Occipital lobe (tissue), 1 donor: ENCODE measurements at regions not wholly inside any gene's neighbourhood (a gene's known extent, or its start where the extent isn't known, plus 50 kb on each side); places are given as distances from the start of the nearest gene placed in this dataset.

Experiments
- DNase-seq: peaks from one replicate; lab custom pipeline; 2025; lab: John Stamatoyannopoulos, UW

DNA sequence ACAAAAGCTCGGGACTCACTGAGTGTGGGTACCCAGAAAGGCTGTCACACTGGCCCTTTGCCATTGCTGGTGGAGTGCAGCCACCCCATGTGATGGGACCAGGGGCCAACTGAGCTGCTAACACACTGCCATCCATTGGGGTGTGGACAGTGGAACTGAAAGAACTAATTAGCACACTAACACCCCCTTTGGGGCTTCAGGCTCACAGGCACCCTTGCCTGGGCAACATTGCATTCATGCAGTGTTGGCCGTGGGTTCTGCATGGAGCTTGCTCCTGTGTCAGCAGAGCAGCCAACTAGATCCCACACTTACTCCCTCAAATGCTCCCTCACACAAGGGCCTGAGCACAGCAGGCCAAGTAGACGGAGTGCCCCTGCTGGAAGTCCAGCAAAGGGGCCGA is 476.0 kb upstream of the ASIC2 start:
- no peak for DNase-seq

DNA sequence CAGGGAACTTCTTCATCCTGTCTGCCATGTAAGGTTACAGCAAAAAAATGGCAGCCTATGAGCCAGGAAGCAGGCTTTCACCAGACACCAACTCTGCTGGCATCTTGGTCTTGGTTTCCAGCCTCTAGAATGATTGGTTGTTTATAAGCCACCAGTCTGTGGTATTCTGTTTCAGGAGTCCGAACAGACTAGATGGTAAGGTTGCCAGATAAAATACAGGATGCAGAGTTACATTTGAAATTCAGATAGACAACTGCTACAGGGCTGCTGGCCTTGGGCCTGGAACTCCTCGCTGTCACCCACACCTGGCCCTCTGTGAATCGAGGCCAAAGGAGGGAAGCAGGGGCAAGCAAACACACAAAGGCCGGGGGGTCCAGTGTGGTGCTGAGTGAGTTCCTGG is 478.8 kb upstream of the CCL2 start:
- DNase-seq, result no peak

DNA sequence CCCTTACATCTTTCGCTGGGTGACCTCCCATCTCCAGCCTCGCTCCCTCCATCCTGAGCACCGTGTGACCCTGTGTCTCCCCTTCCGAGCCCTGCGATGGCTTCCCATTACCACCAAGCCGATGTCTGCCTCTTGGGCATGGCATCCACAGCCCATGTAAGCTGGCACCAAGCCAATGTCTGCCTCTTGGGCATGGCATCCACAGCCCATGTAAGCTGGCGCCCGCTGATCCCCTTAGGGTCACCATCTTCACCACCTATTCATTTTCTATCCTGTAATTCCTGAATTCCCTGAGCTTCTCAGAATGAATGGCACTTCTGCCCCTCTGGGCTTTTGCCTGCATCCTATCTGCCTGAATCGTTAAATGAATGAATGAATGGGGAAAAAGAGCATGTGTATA is 478.2 kb upstream of the CCL2 start:
- DNase-seq, result no peak

DNA sequence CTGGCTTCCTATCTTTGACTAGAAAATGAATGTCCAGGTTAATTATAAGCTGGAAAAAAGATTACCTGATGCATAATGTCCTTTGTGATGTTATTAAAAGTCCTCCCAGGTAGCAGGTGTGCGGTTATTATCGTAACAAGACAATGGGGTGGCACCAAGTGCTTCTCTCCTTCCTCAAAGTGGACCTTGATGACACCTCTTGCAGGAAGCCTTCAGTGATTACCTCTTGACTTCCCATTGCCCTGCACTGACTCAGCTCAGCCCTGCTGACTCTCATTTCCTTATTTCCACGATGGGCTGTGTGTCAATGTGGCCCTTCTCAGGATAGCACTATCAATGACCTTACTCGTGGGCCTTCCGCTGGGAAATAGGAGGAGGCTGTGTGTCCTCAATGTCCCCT is 477.4 kb upstream of the CCL2 start:
- DNase-seq, result no peak

DNA sequence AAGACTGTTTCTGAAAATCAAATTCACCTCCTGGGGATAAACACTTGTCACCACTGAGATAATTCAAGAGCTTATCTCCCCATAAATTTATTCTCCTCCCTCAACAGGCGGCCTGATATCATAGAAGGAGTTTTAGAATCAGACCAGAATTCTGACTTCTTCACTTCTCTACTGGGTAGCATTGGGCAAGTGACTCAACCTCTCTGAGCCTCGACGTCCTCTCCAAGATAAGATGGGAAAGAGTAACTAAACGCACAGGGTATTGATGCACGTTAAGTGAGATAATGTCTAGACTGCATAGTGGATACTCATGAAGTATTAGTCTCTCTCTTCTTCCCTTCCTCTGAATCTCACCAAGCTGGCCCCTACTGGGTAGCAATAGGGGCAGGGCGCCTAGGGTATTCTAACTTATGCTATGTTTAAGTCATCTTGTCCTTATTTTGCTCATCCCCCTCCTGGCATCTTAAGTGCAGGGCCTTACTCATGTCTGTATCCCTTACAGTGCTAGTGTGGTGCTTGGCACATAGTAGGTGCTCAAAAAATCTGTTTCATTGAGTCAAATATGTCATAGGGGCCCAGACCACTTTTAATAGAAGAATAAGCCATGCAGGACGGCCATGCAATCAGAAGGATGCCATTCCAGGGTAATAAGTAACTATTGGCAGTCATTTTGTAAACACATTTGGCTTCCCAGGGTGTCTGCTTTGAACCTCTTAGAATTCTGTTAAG is 476.4 kb upstream of the CCL2 start:
- no peak for DNase-seq

DNA sequence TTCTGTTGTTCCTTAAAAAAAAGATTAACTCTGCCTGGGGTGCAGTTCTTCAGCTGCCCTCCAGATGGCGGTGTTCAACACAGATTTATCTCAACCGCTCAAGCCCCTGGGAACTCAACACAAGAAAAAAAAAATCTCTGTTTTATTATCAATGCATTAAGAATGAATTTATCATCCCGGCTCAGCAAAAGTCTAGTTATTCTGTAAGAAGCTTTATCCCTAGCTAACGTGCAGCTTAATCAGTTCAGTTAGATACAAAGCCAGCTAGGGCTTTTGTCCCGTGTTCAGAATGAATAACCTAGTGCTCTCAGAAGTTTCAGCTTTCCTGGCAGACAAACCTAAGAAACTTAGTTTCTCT is 475.9 kb upstream of the CCL2 start:
- no peak for DNase-seq

DNA sequence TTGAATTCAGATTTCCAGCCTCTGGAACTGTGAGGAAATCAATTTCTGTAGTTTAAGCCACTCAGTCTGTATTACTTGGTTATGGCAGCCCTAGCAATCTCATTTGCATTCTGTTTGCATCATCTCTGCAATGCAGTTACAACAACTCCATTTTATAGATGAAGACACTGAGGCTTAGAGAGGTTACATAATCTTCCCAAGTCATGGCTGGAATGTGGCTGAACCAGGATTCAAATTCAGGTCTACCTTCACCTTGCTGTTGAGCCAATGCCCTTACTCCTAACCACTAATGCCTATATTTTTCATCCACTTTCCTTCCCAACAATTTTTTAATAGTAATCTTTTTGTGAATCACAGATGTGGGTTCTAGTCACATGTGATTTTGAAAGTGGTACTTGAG is 469.8 kb upstream of the CCL2 start:
- DNase-seq, result no peak

DNA sequence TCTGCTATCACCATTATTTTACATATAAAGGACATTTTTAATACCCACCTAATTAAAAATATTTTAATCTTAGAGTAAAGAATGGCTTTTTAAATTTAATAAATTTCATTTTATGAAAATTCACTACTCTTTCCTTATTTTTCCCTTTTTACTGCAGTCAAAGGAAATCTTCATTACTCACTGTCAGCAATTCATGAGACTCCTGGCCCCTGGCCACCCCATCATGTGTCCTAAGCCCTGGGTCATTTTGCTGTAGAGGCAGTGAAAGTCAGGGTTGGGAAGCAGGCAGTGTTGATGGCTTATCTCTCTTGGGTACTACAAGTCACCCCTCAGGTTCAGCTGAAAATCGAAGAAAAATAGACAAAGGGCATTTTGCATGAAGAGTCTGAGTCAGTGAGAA is 468.6 kb upstream of the CCL2 start:
- no peak for DNase-seq

DNA sequence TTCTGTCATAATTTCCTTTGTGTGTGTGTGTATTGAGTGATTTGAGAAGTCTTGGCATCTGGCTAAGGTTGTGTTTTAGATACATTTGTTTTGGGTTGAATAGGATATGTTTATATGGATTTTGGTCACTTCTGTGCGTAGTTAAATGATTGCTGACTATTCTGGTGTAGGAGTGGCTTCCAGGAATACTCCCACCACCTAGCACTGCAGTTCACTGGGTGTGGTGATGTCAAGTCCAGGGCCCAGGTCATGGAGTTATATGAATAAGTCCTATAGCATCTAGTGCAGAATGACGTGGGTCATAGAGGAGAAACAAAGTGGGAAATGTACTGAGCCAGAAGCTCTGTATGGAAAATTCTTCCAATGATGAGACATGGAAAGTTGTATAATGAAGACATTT is 465.4 kb upstream of the CCL2 start:
- no peak for DNase-seq

DNA sequence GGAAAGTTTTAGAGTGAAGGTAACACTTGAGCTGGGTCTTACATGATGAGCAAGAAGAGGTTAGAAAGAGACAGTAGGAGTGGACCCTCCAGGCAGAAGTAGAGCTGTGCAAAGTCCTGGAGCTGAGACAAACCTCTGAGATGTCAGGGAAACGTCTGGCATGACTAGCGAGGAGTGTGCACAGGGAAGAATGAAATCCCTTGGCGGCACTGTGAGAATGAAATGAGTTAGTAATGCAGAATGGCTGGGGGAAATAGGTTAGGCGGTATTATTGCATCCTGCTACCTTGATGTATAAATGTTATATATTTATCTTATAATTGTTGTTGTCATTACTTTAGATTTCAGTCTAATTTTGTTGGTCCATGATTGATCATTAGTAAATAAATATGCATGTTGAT is 457.9 kb upstream of the CCL2 start:
- DNase-seq, result no peak

DNA sequence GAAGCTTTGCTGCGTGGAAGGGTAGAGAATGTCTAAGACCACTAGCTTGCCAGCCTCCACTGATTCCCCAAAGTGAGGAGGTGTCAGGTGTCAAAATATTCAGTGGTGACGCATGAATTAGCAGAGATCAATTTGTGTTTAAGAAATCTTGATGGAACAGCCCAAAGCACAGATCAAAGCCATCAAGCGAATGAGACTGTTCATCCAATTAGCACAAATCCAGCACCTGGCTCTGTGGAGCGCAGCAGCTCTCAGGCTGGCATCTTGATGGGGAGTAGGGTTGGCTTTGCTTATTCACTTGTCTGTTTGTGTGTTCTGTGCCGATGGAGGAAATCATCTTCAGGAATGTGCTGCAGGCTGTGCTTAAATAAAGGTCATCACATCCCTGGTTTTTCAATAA is 456.8 kb upstream of the CCL2 start:
- DNase-seq, result no peak

DNA sequence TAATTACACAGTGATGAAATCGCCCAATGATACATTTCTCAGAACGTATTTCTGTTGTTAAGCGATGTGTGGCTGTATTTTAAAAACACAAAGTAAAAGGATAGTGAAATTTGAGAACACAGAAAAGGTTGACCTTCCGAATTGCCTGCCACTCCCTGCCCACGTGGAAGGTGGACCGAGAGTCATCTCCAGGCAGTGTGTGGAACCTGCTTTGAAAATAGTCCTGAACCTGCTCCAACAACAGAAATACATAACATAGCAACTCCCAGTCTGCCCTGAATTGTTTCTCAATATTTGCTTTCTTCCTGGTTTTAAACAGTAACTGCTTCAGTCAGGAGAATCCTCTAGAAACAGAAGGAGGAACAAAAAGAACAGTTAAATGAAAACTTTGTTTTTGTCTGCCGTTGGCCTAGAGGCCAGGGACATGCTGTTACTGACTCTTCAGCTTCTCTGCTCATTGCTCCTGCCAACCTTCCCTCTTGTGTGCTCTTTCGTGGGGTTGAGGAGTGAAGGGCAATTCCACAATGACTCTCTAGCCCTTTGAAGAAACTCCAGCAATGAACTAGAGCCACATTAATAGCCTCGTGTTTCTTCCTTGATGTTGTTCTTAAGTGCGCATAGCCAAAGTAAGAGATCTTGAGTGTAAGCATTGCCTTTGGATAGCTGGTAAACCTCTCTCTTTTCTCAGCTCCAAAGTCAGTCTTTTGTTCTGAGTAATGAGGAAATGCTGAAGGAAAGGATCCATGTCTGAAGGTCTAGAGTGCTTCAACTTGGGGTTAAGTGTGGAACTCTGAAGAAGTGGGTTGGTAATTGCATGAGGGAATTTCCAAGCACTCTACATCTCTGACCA is 452.5 kb upstream of the CCL2 start:
- DNase-seq, result no peak

DNA sequence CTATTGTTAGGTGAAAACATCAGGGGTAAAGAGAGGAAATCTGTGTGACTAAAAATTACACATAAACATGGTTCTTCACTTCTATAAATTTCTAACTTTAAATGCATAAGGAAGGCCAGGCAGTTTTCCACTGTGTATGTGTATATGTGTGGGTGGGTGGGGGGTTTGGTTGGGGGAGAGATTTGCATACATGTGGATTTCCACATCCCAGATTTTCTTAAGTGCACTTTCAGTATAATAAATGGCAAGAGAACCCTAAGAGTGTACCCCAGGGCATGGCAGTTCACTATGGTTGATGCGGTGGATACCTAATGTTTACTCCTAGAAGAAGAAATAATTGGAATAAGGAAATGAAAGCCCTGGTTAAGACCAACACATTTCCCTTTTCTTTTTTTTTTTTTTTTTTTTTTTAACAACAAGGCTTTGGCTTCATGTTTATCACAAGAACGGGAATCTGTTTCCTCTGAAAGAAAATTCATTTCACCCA is 451.8 kb upstream of the CCL2 start:
- no peak for DNase-seq

DNA sequence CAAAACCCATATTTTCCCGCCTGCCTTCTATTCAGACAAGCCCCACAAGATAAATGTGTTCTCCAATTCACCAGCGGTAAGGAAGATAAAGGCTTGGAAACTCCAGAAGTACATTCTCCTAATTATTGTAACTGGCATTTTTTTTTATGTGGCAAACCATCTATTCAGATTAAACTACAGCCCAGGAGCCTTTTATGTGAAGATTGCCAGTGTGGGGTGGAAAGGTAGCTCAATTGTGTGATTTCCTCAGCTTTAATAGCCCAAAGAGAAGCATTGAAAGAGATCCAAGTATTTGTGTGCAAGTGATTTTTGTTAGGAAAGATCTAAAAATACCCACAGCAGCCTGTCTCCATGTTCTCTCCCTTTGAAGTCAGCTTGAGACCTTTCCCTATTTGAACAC is 451.4 kb upstream of the CCL2 start:
- no peak for DNase-seq

DNA sequence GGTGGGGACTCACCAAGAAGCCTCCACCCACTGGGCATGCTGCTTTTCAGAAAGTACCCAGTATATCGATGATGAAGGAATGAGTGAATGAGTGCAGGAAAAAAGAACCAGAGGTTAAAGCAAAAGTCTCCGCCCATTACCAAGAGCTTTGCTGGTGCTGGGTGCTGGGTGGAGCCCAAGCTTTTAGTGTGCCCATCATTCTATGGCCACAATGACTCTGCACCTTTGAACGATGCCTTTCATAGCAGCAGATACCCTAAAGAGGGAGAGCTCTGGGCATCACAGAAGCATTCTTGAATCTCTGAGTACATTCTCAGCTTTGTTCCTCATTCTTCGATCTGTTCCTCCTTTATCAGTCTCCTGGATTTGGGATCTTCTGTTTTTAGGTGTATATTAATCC is 450.7 kb upstream of the CCL2 start:
- DNase-seq, result no peak

DNA sequence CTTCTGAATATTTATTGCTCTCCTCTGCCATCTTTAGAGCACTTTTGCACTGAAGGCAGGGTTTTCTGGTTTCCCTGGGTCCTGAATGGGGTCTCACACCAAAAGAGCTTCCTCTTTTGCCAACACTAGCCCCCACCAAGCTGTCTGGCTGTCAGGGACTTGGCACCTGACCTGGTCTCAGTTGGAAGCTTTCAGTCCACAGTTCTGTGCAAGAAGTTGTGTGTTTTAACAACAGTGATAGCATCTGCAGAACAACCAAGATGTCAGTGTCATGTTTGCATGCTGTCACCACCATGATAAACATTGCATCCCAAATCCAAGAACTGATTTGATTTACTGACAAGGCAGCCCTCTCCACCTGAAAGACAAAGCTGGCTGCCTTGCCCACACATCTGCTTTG is 448.5 kb upstream of the CCL2 start:
- DNase-seq, result no peak

DNA sequence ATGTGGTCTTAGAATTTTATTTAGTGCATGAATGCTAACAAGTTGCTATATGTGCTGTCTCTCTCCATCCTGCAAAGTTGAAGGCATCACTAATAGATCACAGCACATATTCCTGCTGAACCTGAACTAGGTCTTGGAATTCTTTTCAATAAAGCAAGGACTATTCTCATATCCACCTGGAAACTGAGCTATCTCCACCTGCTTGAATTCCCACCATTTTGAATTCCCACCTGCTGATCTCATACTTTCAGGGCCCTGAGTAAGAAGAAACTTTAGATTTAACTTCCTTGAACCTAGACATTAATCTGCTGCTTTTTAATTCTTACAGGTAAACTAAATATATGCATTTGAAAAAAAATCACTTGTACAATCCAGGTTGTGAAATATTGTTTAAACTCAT is 445.3 kb upstream of the CCL2 start:
- no peak for DNase-seq

DNA sequence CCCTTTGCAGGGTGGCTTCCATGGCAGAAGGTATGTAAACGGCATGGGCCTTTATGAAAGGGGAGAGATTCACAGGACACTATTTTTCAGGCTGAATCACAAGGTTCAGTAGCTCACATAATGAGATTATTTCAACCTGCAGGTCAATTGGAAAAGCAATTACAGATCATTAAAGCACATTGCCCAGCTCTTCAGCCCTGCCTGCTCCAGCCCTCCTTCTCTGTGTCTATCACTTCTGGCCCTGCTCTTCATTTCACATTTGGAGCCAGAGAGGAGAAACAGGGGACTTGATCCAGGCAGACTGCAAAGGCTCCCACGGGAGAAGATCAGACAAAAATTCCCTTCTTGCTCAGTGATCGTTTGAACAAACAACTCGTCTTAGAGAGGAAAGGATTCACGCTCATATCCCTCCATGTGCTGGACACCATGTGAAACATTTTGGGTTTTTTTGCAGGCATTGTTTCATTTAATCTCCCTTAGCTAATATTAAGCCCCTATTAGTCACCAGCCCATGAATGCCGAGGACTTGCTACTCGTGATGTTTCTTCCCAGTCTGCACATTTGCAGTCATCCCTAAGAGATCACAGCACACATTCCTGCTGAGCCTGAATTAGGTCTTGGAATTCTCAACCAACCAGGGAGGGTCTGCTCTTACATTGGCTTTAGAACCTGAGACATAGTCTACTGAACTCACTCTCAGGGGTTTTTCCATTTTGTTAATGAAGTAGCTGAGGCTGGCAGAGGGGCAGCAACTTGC is 443.9 kb upstream of the CCL2 start:
- no peak for DNase-seq

DNA sequence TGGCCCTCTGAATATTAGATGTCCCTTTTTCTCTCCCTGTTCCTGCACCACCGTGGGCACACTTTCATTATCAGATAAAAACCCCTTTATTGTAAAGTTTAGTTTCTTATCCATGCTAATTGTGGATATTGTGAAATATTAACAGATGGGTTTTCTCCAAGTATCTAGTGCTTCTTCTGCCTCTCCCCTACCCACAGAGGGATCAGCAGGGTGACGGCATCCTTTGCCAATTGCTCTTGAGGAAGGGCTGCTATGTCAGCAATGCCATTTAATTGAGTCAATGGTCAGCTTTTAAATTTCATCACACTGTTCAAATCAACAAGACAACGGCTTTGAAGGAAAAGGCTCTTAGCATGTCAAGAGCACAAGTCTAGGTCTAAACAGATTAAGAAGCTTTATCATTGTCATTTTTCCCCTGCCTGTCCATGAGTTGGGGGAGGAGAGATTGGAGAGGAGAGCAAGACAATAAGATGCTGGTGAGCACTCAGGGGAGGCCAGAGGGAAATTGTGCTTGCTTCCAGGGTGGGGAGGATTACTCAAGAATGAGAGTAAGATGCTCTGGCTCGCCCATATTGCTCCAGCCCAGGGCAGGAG is 443.0 kb upstream of the CCL2 start:
- DNase-seq, result no peak

DNA sequence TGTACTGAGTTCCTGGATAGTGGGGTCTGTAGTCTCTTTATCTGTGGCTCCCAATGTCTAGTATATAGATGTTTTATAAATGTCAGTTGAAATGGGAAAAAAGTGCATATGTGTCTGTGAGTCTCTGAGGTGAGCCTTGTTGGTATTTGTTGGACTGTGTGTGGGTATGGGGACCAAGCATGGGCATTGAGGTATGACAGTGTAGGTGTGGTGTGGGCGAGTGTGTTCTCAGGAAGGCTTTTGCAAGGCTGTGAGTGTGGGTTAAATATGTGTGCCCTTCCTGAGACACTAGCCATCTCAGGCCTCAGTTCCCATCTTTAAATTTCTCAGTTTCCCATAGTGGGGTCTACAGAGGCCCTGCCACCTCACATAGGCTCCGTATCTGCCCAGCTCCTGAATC is 440.2 kb upstream of the CCL2 start:
- no peak for DNase-seq

DNA sequence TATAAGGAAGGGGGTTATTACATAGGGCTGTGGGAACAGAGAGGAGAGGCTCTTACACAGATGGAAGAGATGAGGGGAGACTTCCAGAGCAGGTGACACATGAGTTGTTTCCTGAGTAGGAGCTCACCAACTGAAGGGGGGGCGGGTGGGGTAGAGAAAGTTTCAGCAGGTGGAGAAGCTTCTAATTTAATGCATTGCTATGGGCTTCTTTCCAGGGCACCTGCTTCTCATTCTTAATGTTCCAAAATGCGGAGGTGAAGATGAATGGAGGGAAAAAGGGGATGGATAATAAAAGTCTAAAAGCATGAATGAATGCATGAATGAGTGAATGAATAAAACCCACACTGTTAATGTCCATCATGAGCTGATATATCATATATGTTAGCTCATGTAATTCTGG is 439.0 kb upstream of the CCL2 start:
- DNase-seq, result no peak
